ENCODE measurements at regions not wholly inside any gene's neighbourhood (a gene's known extent, or its start where the extent isn't known, plus 50 kb on each side); places are given as distances from the start of the nearest gene placed in this dataset.
"Not testable (repeated sequence)": the region's sequence is repeated elsewhere in the genome, so short reads cannot be mapped to it uniquely, and the experiment has no call there.

GRCh38 chr17:27007734-27008531 lies 286.0 kb upstream of the WSB1 start:
- not testable (repeated sequence) for H3K36me3 Mint-ChIP-seq; H3K9me3 Mint-ChIP-seq; H3K27me3 Mint-ChIP-seq; DNase-seq (ENCODE audit: low spot score); H3K4me1 Mint-ChIP-seq (ENCODE audit: low read depth in 2 of 2); ATAC-seq; H3K4me3 Mint-ChIP-seq; H3K27ac Mint-ChIP-seq

- H3K4me3 Mint-ChIP-seq, result no peak overlapping the region
- peaks cover 5% of the 10 kb centered on the region for H3K36me3 Mint-ChIP-seq
- ATAC-seq (no peak), DNase-seq (ENCODE audit: low spot score) (no peak)
- H3K27ac Mint-ChIP-seq, result no peak overlapping the region
- no peaks in the 10 kb centered on the region for H3K4me1 Mint-ChIP-seq (ENCODE audit: low read depth in 2 of 2)
- H3K27me3 Mint-ChIP-seq, result no peaks in the 10 kb centered on the region
- peaks cover 4% of the 10 kb centered on the region for H3K9me3 Mint-ChIP-seq
These were observed 284.8 kb upstream of the WSB1 start for GRCh38 chr17:27009087-27009486.

- H3K9me3 Mint-ChIP-seq, H3K4me3 Mint-ChIP-seq: not testable (repeated sequence)
These were observed 283.8 kb upstream of the WSB1 start for GRCh38 chr17:27010138-27010537.

GRCh38 chr17:27030552-27030951 lies 263.4 kb upstream of the WSB1 start:
- not testable (repeated sequence) for H3K27me3 Mint-ChIP-seq; H3K27ac Mint-ChIP-seq; H3K4me1 Mint-ChIP-seq (ENCODE audit: low read depth in 2 of 2); DNase-seq (ENCODE audit: low spot score); H3K36me3 Mint-ChIP-seq; H3K9me3 Mint-ChIP-seq; ATAC-seq; H3K4me3 Mint-ChIP-seq

More at GRCh38 chr17:27010138-27010537, 283.8 kb upstream of the WSB1 start:
- H3K4me1 Mint-ChIP-seq (ENCODE audit: low read depth in 2 of 2); H3K36me3 Mint-ChIP-seq; H3K27ac Mint-ChIP-seq; DNase-seq (ENCODE audit: low spot score); H3K27me3 Mint-ChIP-seq: not testable (repeated sequence)
- peak in 1 of 2 donors; percentile 31 for ATAC-seq

GRCh38 chr17:27038676-27039075 lies 255.2 kb upstream of the WSB1 start:
- H3K4me3 Mint-ChIP-seq, result no peak overlapping the region
- DNase-seq (ENCODE audit: low spot score) (no peak), ATAC-seq (no peak)
- peaks cover 0 to 5% of the 10 kb centered on the region in 2 donors for H3K27me3 Mint-ChIP-seq
- no peaks in the 10 kb centered on the region for H3K4me1 Mint-ChIP-seq (ENCODE audit: low read depth in 2 of 2)
- H3K27ac Mint-ChIP-seq, result no peak overlapping the region
- H3K36me3 Mint-ChIP-seq, result no peaks in the 10 kb centered on the region
- H3K9me3 Mint-ChIP-seq, result peaks cover 4% of the 10 kb centered on the region

- not testable (repeated sequence) for ATAC-seq; H3K4me1 Mint-ChIP-seq (ENCODE audit: low read depth in 2 of 2); H3K36me3 Mint-ChIP-seq; H3K4me3 Mint-ChIP-seq; DNase-seq (ENCODE audit: low spot score); H3K9me3 Mint-ChIP-seq; H3K27me3 Mint-ChIP-seq; H3K27ac Mint-ChIP-seq
These were observed 248.9 kb upstream of the WSB1 start for GRCh38 chr17:27045039-27045438.

- Mint-ChIP-seq H3K4me3 (no peak overlapping the region), H3K27ac (no peak overlapping the region), H3K4me1 (ENCODE audit: low read depth in 2 of 2) (no peaks in the 10 kb centered on the region), H3K36me3 (no peaks in the 10 kb centered on the region), H3K9me3 (peaks cover 11% of the 10 kb centered on the region), H3K27me3 (no peaks in the 10 kb centered on the region)
- ATAC-seq (peak in 1 of 2 donors; percentile 36), DNase-seq (ENCODE audit: low spot score) (no peak)
These were observed 244.7 kb upstream of the WSB1 start for GRCh38 chr17:27049104-27049784.

- no peak for ATAC-seq
- Mint-ChIP-seq H3K9me3 (peaks cover 3% of the 10 kb centered on the region), H3K4me3 (no peak overlapping the region), H3K36me3 (no peaks in the 10 kb centered on the region), H3K27ac (no peak overlapping the region), H3K4me1 (ENCODE audit: low read depth in 2 of 2) (no peaks in the 10 kb centered on the region), H3K27me3 (peaks cover 5 to 26% of the 10 kb centered on the region in 2 donors)
- DNase-seq (ENCODE audit: low spot score), result no peak
These were observed 228.3 kb upstream of the WSB1 start for GRCh38 chr17:27065588-27065987.

DNA sequence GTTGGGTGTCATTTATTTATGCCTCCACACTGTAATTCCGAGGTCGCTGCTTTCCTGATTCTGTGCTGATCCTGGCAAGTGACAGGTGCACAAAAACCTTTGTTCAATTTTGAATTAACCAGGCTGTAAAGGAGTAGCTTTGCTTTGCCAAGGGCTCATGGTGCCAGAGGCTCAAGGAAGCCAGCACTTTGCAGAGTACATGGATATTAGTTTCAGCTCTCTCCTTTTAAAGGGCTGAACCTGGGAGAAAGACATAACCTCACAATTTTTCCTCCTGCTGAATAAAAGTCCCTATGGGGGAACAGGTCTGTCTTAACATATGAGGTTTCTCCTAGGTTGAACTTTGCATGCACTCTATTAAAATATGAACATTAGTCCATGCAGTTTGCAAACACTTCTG lies 227.6 kb upstream of the WSB1 start:
- Mint-ChIP-seq H3K9me3 (peaks cover 3% of the 10 kb centered on the region), H3K27ac (no peak overlapping the region), H3K4me3 (no peak overlapping the region), H3K4me1 (ENCODE audit: low read depth in 2 of 2) (no peaks in the 10 kb centered on the region), H3K27me3 (peaks cover 5 to 26% of the 10 kb centered on the region in 2 donors), H3K36me3 (no peaks in the 10 kb centered on the region)
- no peak for DNase-seq (ENCODE audit: low spot score)
- ATAC-seq, result no peak

DNA sequence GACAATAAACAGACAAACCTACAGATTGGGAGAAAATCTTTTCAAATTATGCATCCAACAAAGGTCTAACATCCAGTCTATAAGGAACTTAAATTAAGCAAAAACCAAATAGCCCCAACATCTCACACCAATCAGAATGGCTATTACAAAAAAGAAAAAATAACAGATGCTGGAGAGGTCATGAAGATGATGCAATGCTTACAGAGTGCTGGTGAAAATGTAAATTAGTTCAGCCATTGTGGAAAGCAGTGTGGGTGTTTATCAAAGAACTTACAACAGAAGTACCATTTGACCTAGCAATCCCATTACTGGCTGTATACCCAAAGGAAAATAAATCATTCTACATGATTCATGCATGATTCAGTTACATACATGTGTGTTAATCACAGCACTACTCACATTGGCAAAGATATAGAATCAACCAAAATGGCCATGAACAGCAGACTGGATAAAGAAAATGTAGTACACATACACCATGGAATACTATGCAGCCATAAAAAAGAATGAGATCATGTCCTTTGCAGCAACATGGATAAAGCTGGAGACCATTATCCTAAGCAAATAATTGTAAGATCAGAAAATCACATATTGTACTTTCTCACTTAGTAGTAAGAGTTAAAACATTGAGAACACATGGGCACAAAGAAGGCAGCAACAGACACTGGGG lies 223.9 kb upstream of the WSB1 start:
- H3K27ac Mint-ChIP-seq, result no peak overlapping the region
- no peak overlapping the region for H3K4me3 Mint-ChIP-seq
- no peaks in the 10 kb centered on the region for H3K36me3 Mint-ChIP-seq
- ATAC-seq (no peak), DNase-seq (ENCODE audit: low spot score) (no peak)
- H3K27me3 Mint-ChIP-seq, result peaks cover 0 to 11% of the 10 kb centered on the region in 2 donors
- no peaks in the 10 kb centered on the region for H3K4me1 Mint-ChIP-seq (ENCODE audit: low read depth in 2 of 2)
- peaks cover 3% of the 10 kb centered on the region for H3K9me3 Mint-ChIP-seq

DNA sequence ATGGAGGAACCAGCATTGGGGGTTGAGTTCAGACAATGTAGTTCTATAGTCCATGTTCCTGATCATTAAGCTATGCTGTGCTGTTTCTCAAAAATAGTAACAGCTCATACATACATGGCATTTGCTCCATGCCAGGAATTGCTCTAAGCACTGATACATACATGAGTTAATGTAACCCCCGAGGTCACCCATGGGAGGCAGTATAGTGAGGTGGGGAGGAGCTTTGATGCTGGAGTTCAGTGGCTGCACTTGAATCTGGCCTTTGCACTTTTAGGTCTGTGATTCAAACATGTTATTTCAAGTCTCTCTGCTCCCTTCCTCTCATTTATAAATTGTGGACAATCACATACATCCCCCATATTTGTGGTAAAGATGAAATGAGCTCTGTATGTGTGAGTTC lies 223.1 kb upstream of the WSB1 start:
- Mint-ChIP-seq H3K36me3 (no peaks in the 10 kb centered on the region), H3K4me1 (ENCODE audit: low read depth in 2 of 2) (no peaks in the 10 kb centered on the region), H3K27ac (no peak overlapping the region), H3K27me3 (peaks cover under 1 to 13% of the 10 kb centered on the region in 2 donors), H3K9me3 (peaks cover 8% of the 10 kb centered on the region), H3K4me3 (no peak overlapping the region)
- ATAC-seq (no peak), DNase-seq (ENCODE audit: low spot score) (no peak)

GRCh38 chr17:27072885-27073284 lies 221.0 kb upstream of the WSB1 start:
- H3K27me3 Mint-ChIP-seq, result peaks cover 6 to 18% of the 10 kb centered on the region in 2 donors
- H3K4me1 Mint-ChIP-seq (ENCODE audit: low read depth in 2 of 2), result no peaks in the 10 kb centered on the region
- no peaks in the 10 kb centered on the region for H3K36me3 Mint-ChIP-seq
- no peak overlapping the region for H3K4me3 Mint-ChIP-seq
- ATAC-seq (no peak), DNase-seq (ENCODE audit: low spot score) (no peak)
- no peak overlapping the region for H3K27ac Mint-ChIP-seq
- peaks cover 10% of the 10 kb centered on the region for H3K9me3 Mint-ChIP-seq

GRCh38 chr17:27076814-27077213 lies 217.1 kb upstream of the WSB1 start:
- Mint-ChIP-seq H3K4me1 (ENCODE audit: low read depth in 2 of 2) (no peaks in the 10 kb centered on the region), H3K9me3 (peaks cover 7% of the 10 kb centered on the region), H3K27ac (no peak overlapping the region), H3K27me3 (peaks cover 9 to 19% of the 10 kb centered on the region in 2 donors), H3K36me3 (no peaks in the 10 kb centered on the region), H3K4me3 (no peak overlapping the region)
- DNase-seq (ENCODE audit: low spot score), result no peak
- ATAC-seq, result no peak

DNA sequence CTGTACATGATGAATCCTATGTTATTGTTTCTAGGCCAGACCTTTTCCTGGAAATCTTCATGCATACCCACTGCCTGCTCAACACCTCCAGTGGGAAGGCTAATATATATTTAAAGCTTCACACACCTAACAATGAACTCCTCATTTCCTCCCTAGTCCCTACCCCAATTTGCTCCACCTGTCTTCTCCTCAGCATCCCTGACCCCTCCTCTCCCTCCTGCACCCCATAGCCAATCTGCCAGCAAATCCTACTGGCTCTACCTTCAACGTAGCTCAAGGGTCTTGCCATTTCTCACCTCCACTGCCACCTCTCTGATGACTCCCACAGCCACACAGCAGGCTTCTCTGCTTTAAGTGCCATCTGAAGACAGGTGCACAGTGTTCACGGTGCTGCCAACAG lies 215.6 kb upstream of the WSB1 start:
- H3K9me3 Mint-ChIP-seq, result peaks cover 7% of the 10 kb centered on the region
- no peaks in the 10 kb centered on the region for H3K36me3 Mint-ChIP-seq
- H3K27ac Mint-ChIP-seq, result no peak overlapping the region
- DNase-seq (ENCODE audit: low spot score), result no peak
- H3K4me3 Mint-ChIP-seq, result no peak overlapping the region
- no peak for ATAC-seq
- peaks cover 9 to 19% of the 10 kb centered on the region in 2 donors for H3K27me3 Mint-ChIP-seq
- H3K4me1 Mint-ChIP-seq (ENCODE audit: low read depth in 2 of 2), result no peaks in the 10 kb centered on the region

Data from natural killer cell treated with Interleukin-12 subunit alpha and Interleukin-12 subunit beta and Interleukin-15 and Interleukin-18, amount 100 ng/mL, for 72 hours (primary cell).